ENCODE measurements at regions not wholly inside any gene's neighbourhood (a gene's known extent, or its start where the extent isn't known, plus 50 kb on each side); places are given as distances from the start of the nearest gene placed in this dataset.

- TF ChIP-seq, protein P1, sequence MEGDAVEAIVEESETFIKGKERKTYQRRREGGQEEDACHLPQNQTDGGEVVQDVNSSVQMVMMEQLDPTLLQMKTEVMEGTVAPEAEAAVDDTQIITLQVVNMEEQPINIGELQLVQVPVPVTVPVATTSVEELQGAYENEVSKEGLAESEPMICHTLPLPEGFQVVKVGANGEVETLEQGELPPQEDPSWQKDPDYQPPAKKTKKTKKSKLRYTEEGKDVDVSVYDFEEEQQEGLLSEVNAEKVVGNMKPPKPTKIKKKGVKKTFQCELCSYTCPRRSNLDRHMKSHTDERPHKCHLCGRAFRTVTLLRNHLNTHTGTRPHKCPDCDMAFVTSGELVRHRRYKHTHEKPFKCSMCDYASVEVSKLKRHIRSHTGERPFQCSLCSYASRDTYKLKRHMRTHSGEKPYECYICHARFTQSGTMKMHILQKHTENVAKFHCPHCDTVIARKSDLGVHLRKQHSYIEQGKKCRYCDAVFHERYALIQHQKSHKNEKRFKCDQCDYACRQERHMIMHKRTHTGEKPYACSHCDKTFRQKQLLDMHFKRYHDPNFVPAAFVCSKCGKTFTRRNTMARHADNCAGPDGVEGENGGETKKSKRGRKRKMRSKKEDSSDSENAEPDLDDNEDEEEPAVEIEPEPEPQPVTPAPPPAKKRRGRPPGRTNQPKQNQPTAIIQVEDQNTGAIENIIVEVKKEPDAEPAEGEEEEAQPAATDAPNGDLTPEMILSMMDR (IDR thresholded peaks at IDR 0.05): no peak
- no peak for TF ChIP-seq POLR2A (IDR thresholded peaks at IDR 0.05)
Observed at GRCh38 chr2:146659976-146660375, 1184.9 kb upstream of the ACVR2A start.

Data from uterus (tissue), 2 donors.